K562 (cell line): ENCODE measurements at regions not wholly inside any gene's neighbourhood (a gene's known extent, or its start where the extent isn't known, plus 50 kb on each side); places are given as distances from the start of the nearest gene placed in this dataset.

Experiments used
- HDAC1 ChIP-seq, 2 experiments: fragments of 450-650 bp; IDR thresholded peaks; 2 replicates each; pipeline ENCODE4 v1.6.1; 2016 to 2017; ENCODE audit warnings: inconsistent platforms in 1 of 2, mild to moderate bottlenecking in 1 of 2, moderate library complexity in 1 of 2
- KLF6 ChIP-seq: fragments of 250-450 bp; sonication (Bioruptor Pico); IDR thresholded peaks from 2 replicates; pipeline ENCODE4 v1.4.0; 2020; ENCODE audit warnings: mild to moderate bottlenecking, moderate library complexity, borderline replicate concordance
- L3MBTL2 ChIP-seq: fragments of 450-650 bp; IDR thresholded peaks from 2 replicates; pipeline ENCODE4 v1.6.1; 2016; ENCODE audit warnings: mild to moderate bottlenecking, moderate library complexity
- MCM2 ChIP-seq: fragments of 450-650 bp; IDR thresholded peaks from 2 replicates; pipeline ENCODE4 v1.6.1; 2017; ENCODE audit warnings: low read depth, mild to moderate bottlenecking
- POLR2A ChIP-seq: fragments of 450-650 bp; conservative IDR thresholded peaks from 2 replicates; pipeline ENCODE4 v1.6.1; 2016
- RAD21 ChIP-seq, 2 experiments: fragments of 250-450 bp in 1 of 2; fragments of 450-650 bp in 1 of 2; sonication (Bioruptor Pico) in 1 of 2; formaldehyde crosslinking in 1 of 2; IDR thresholded peaks in 1 of 2; conservative IDR thresholded peaks in 1 of 2; 2 replicates each; pipeline versions ENCODE4 v1.4.0 to v1.8.0; 2020 to 2022; ENCODE audit warnings: mild to moderate bottlenecking in 2 of 2, moderate library complexity in 1 of 2
- REST ChIP-seq, 2 experiments: fragments of 450-650 bp; formaldehyde crosslinking in 1 of 2; IDR thresholded peaks; 2 replicates each; pipeline versions ENCODE4 v1.4.0 to v1.6.1; 2014 to 2020; ENCODE audit warnings: mild to moderate bottlenecking in 2 of 2, borderline replicate concordance in 1 of 2, low read depth in 1 of 2
- RNF2 ChIP-seq: sonication (generic); IDR thresholded peaks from 2 replicates; pipeline ENCODE4 v1.6.1; 2016
- ZBTB17 ChIP-seq: fragments of 450-650 bp; formaldehyde crosslinking; IDR thresholded peaks from 2 replicates; pipeline ENCODE4 v1.4.0; 2020; ENCODE audit warnings: mild to moderate bottlenecking
- ZKSCAN1 ChIP-seq: fragments of 150-350 bp; IDR thresholded peaks from 2 replicates; pipeline ENCODE4 v1.6.1; 2016; ENCODE audit warnings: low read depth, low read length
- ZNF134 ChIP-seq: fragments of 250-450 bp; sonication (Bioruptor Pico); conservative IDR thresholded peaks from 2 replicates; pipeline ENCODE4 v1.4.0; 2020
- ZNF140 ChIP-seq: fragments of 250-450 bp; sonication (Bioruptor Pico); IDR thresholded peaks from 2 replicates; pipeline ENCODE4 v1.8.0; 2021; ENCODE audit warnings: moderate library complexity, mild to moderate bottlenecking, inconsistent platforms
- ZNF324 ChIP-seq: fragments of 250-450 bp; sonication (Bioruptor Pico); IDR thresholded peaks from 2 replicates; pipeline ENCODE4 v1.4.0; 2020; ENCODE audit warnings: mild to moderate bottlenecking
- ZNF639 ChIP-seq, 2 experiments: fragments of 200-800 bp in 1 of 2; sonication (Bioruptor generic) in 1 of 2; sonication (generic) in 1 of 2; formaldehyde crosslinking in 1 of 2; IDR thresholded peaks in 1 of 2; conservative IDR thresholded peaks in 1 of 2; 2 replicates each; pipeline versions ENCODE4 v1.5.0 to v1.6.1; 2016 to 2020; ENCODE audit warnings: missing compliant biosample characterization in 1 of 2, missing genetic modification characterization in 1 of 2, missing genetic modification reagents in 1 of 2
- ZNF717 ChIP-seq: fragments of 250-450 bp; sonication (Bioruptor Pico); IDR thresholded peaks from 2 replicates; pipeline ENCODE4 v1.5.0; 2021
- TF ChIP-seq, protein P1 (sequence below): fragments of 450-650 bp; IDR thresholded peaks from 2 replicates; pipeline ENCODE4 v1.6.1; 2016; ENCODE audit warnings: antibody characterized with exemption
- TF ChIP-seq, protein P2 (sequence below): fragments of 250-450 bp; sonication (Bioruptor Pico); IDR thresholded peaks from 2 replicates; pipeline ENCODE4 v1.5.0; 2021; ENCODE audit warnings: mild to moderate bottlenecking, borderline replicate concordance

- TF ChIP-seq REST (IDR thresholded peaks at IDR 0.05; ENCODE audit: borderline replicate concordance) (peak; percentile 43; the same call in 1 of the 2 replicates), REST (CRISPR knock-in tag; IDR thresholded peaks at IDR 0.05; ENCODE audit: low read depth) (no peak), MCM2 (no peak), ZBTB17 (CRISPR knock-in tag) (no peak), L3MBTL2 (no peak), ZNF140 (no peak), RAD21 (CRISPR knock-in tag; conservative IDR thresholded peaks at IDR 0.05 in 1 of 2, IDR thresholded peaks at IDR 0.05 in 1 of 2) (peak; percentile 59 to 70), RNF2 (no peak), ZNF324 (CRISPR knock-in tag) (no peak), ZNF639 (CRISPR knock-in tag; conservative IDR thresholded peaks at IDR 0.05 in 1 of 2, IDR thresholded peaks at IDR 0.05 in 1 of 2) (no peak), HDAC1 (IDR thresholded peaks at IDR 0.05) (no peak), ZNF134 (no peak), POLR2A (no peak), ZKSCAN1 (no peak), ZNF717 (CRISPR knock-in tag) (no peak), KLF6 (no peak)
- TF ChIP-seq, protein P1, sequence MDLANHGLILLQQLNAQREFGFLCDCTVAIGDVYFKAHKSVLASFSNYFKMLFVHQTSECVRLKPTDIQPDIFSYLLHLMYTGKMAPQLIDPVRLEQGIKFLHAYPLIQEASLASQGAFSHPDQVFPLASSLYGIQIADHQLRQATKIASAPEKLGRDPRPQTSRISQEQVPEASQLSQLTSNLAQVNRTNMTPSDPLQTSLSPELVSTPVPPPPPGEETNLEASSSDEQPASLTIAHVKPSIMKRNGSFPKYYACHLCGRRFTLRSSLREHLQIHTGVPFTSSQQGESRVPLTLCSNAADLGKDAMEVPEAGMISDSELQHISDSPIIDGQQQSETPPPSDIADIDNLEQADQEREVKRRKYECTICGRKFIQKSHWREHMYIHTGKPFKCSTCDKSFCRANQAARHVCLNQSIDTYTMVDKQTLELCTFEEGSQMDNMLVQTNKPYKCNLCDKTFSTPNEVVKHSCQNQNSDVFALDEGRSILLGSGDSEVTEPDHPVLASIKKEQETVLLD = no peak
- TF ChIP-seq, protein P2, sequence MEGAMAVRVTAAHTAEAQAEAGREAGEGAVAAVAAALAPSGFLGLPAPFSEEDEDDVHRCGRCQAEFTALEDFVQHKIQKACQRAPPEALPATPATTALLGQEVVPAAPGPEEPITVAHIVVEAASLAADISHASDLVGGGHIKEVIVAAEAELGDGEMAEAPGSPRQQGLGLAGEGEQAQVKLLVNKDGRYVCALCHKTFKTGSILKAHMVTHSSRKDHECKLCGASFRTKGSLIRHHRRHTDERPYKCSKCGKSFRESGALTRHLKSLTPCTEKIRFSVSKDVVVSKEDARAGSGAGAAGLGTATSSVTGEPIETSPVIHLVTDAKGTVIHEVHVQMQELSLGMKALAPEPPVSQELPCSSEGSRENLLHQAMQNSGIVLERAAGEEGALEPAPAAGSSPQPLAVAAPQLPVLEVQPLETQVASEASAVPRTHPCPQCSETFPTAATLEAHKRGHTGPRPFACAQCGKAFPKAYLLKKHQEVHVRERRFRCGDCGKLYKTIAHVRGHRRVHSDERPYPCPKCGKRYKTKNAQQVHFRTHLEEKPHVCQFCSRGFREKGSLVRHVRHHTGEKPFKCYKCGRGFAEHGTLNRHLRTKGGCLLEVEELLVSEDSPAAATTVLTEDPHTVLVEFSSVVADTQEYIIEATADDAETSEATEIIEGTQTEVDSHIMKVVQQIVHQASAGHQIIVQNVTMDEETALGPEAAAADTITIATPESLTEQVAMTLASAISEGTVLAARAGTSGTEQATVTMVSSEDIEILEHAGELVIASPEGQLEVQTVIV = no peak
Measured at GRCh38 chr13:84896128-84896527, 903.1 kb downstream of the SLITRK6 start (continued).
